Natural killer cell (primary cell): ENCODE measurements at regions not wholly inside any gene's neighbourhood (a gene's known extent, or its start where the extent isn't known, plus 50 kb on each side); places are given as distances from the start of the nearest gene placed in this dataset.

Experiments
- ATAC-seq, 3 donors: fragments of 150-1000 bp in 2 of 3; fragments of 200-7000 bp in 1 of 3; cut with Tn5 transposase; 1 replicate in 1 of 3; 2 replicates in 2 of 3; pipeline ENCODE4 v1.10.0; 2021; ENCODE audit warnings: mild to moderate bottlenecking in 2 of 3, moderate library complexity in 2 of 3
- DNase-seq, 2 donors: peaks; one replicate each; pipeline versions ENCODE4 v3.0.0 to v3.0.0-alpha.2; 2013 to 2021; ENCODE audit warnings: mixed read lengths in 1 of 2
- H3K27ac ChIP-seq: one replicate; pipeline ENCODE4 v1.5.1; 2013; ENCODE audit warnings: mild to moderate bottlenecking, low read length
- H3K27me3 ChIP-seq: one replicate; pipeline ENCODE4 v1.6.1; 2013; ENCODE audit warnings: low read length; ENCODE audit not compliant: control insufficient read depth, insufficient read depth
- H3K36me3 ChIP-seq: one replicate; pipeline ENCODE4 v1.6.1; 2013; ENCODE audit warnings: low read length; ENCODE audit not compliant: control insufficient read depth, insufficient read depth
- H3K4me1 ChIP-seq: one replicate; pipeline ENCODE4 v1.6.1; 2013; ENCODE audit warnings: low read length; ENCODE audit not compliant: control insufficient read depth, insufficient read depth
- H3K4me3 ChIP-seq: one replicate; pipeline ENCODE4 v1.5.1; 2013; ENCODE audit warnings: low read length
- H3K9me3 ChIP-seq: one replicate; pipeline ENCODE4 v1.6.1; 2013; ENCODE audit warnings: low read length; ENCODE audit not compliant: control insufficient read depth, insufficient read depth
- H3K27ac Mint-ChIP-seq, 2 donors: one replicate each; pipeline ENCODE4 v1.8.0; 2022; ENCODE audit warnings: mild to moderate bottlenecking in 2 of 2, mixed read lengths in 2 of 2, moderate library complexity in 1 of 2
- H3K27me3 Mint-ChIP-seq, 2 donors: one replicate each; pipeline ENCODE4 v1.8.0; 2022; ENCODE audit warnings: low read depth in 2 of 2, mixed read lengths in 2 of 2
- H3K36me3 Mint-ChIP-seq: one replicate; pipeline ENCODE4 v1.8.0; 2022; ENCODE audit warnings: mixed read lengths
- H3K4me1 Mint-ChIP-seq, 2 donors: one replicate each; pipeline ENCODE4 v1.8.0; 2022; ENCODE audit warnings: mixed read lengths in 2 of 2
- H3K4me3 Mint-ChIP-seq: one replicate; pipeline ENCODE4 v1.8.0; 2022; ENCODE audit warnings: mild to moderate bottlenecking, moderate library complexity, mixed read lengths
- H3K9me3 Mint-ChIP-seq, 2 donors: one replicate each; pipeline ENCODE4 v1.8.0; 2022; ENCODE audit warnings: mixed read lengths in 2 of 2
- WGBS: methylation state at CpG from one replicate; pipeline ENCODE4 v1.1.7; 2013; ENCODE audit warnings: missing lambda C conversion rate; ENCODE audit not compliant: insufficient coverage; 5-methylcytosine and 5-hydroxymethylcytosine counted together
- intact Hi-C: fragments of 100-400 bp; cut with micrococcal nuclease; formaldehyde crosslinking; loops from one replicate; pipeline ENCODE4 v1.14.2; 2022
- TF ChIP-seq, protein P1 (sequence below): fragments of 200-600 bp; IDR thresholded peaks from one replicate; pipeline ENCODE4 v1.8.0; 2022; ENCODE audit warnings: antibody characterized with exemption

DNA sequence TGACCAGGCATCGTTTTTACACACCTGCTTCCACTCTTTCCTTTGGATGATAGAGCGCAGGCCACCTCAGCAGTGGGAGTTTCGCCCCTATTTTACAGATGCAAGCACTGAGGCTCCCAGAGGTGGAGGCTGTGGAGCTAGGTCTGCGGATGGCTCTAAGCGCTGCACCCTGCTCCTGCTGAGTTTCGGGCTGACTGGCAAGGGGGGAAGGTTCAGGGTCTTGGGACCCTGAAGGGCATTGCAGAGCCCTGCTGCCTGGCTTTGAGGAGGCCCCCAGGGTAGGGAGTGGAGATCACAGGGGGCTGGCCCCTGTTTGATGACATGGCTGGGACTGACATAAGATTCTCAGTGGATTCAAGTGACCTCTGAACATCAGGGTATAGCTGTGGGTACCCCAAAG is 62.8 kb upstream of the NKX1-1 start:
- TF ChIP-seq, protein P1, sequence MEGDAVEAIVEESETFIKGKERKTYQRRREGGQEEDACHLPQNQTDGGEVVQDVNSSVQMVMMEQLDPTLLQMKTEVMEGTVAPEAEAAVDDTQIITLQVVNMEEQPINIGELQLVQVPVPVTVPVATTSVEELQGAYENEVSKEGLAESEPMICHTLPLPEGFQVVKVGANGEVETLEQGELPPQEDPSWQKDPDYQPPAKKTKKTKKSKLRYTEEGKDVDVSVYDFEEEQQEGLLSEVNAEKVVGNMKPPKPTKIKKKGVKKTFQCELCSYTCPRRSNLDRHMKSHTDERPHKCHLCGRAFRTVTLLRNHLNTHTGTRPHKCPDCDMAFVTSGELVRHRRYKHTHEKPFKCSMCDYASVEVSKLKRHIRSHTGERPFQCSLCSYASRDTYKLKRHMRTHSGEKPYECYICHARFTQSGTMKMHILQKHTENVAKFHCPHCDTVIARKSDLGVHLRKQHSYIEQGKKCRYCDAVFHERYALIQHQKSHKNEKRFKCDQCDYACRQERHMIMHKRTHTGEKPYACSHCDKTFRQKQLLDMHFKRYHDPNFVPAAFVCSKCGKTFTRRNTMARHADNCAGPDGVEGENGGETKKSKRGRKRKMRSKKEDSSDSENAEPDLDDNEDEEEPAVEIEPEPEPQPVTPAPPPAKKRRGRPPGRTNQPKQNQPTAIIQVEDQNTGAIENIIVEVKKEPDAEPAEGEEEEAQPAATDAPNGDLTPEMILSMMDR = no peak
- Histone ChIP-seq H3K27ac (no peak overlapping the region), H3K36me3 (no peaks in the 10 kb centered on the region), H3K27me3 (peaks cover 4% of the 10 kb centered on the region), H3K4me3 (no peak overlapping the region), H3K4me1 (no peaks in the 10 kb centered on the region), H3K9me3 (no peaks in the 10 kb centered on the region)
- no peak overlapping the region for H3K27ac Mint-ChIP-seq
- peaks cover 10 to 12% of the 10 kb centered on the region in 2 donors for H3K9me3 Mint-ChIP-seq
- H3K4me3 Mint-ChIP-seq = no peak overlapping the region
- WGBS = 87% methylated on average over 6 of the region's 6 CpGs
- ATAC-seq = no peak
- intact Hi-C loops = no loop called here
- peaks cover 0 to 14% of the 10 kb centered on the region in 2 donors for H3K27me3 Mint-ChIP-seq
- no peaks in the 10 kb centered on the region for H3K4me1 Mint-ChIP-seq
- no peak for DNase-seq
- H3K36me3 Mint-ChIP-seq = no peaks in the 10 kb centered on the region

DNA sequence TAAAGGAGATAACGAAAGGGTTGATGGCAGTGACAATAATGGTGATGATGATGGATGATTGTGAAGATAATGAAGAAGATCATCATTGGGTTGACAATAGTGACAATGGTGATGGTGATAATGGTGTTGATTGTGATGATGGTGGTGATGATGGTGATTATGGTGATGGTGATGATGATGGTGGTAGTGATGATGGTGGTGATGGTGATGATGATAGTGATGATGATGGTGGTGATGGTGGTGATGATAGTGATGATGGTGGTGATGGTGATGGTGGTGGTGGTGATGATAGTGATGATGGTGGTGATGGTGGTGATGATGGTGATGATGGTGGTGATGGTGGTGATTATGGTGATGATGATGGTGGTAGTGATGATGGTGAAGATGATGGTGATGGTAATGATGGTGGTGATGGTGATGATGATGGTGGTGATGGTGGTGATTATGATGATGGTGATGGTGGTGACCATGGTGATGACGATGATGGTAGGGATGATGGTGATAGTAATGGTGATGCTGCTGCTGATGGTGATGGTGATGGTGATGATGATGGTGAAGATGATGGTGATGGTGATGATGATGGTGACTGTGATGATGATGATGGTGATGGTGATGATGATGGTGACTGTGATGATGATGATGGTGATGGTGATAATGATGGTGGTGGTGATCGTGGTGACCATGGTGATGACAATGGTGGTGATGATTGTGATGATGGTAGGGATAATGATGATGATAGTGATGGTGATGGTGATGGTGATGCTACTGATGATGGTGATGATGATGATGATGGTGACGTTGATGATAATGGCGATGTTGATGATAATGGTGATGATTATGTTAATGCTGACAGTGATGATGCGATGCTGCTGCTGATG is 61.6 kb upstream of the NKX1-1 start:
- no peaks in the 10 kb centered on the region for H3K36me3 Mint-ChIP-seq
- Histone ChIP-seq H3K27ac (no peak overlapping the region), H3K9me3 (no peaks in the 10 kb centered on the region), H3K4me1 (no peaks in the 10 kb centered on the region), H3K27me3 (peaks cover 4% of the 10 kb centered on the region), H3K4me3 (no peak overlapping the region), H3K36me3 (no peaks in the 10 kb centered on the region)
- no peak overlapping the region for H3K4me3 Mint-ChIP-seq
- ATAC-seq = no peak
- WGBS = 94% methylated on average over 6 of the region's 6 CpGs
- H3K27ac Mint-ChIP-seq = no peak overlapping the region
- no peak for DNase-seq
- H3K4me1 Mint-ChIP-seq = no peaks in the 10 kb centered on the region
- intact Hi-C loops = no loop called here
- peaks cover 10 to 12% of the 10 kb centered on the region in 2 donors for H3K9me3 Mint-ChIP-seq
- H3K27me3 Mint-ChIP-seq = peaks cover 0 to 11% of the 10 kb centered on the region in 2 donors
- TF ChIP-seq, protein P1 = no peak

DNA sequence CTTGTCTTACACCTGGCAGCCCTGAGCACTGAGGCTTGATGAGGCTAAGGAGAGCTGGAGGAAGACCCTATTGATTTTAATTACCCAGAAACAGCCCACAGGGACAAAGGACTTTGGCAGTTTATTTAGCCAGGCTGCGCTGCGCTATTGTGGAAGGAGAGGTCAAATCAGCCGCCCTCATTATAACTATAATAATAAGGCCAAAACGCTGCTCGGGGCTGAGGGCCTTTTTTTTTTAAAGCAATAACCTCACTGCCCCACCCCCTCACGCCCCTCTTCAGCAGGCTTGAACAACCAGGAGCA is 60.6 kb upstream of the NKX1-1 start:
- WGBS = 89% methylated on average over 5 of the region's 6 CpGs
- intact Hi-C loops = no loop called here

More for the DNA sequence above, 60.6 kb upstream of the NKX1-1 start:
- Mint-ChIP-seq H3K36me3 (no peaks in the 10 kb centered on the region), H3K4me1 (no peaks in the 10 kb centered on the region), H3K9me3 (peaks cover 10 to 12% of the 10 kb centered on the region in 2 donors), H3K27ac (no peak overlapping the region), H3K4me3 (no peak overlapping the region), H3K27me3 (peaks cover under 1 to 7% of the 10 kb centered on the region in 2 donors)
- H3K4me3 ChIP-seq = no peak overlapping the region
- H3K27me3 ChIP-seq = peaks cover 2% of the 10 kb centered on the region
- H3K36me3 ChIP-seq = no peaks in the 10 kb centered on the region
- DNase-seq (no peak), ATAC-seq (no peak)
- no peaks in the 10 kb centered on the region for H3K9me3 ChIP-seq
- H3K27ac ChIP-seq = no peak overlapping the region
- no peaks in the 10 kb centered on the region for H3K4me1 ChIP-seq
- TF ChIP-seq, protein P1 = no peak
